NCI-H1092 treated with DMSO at 0.1 percent for 48 hours (cell line): ENCODE measurements at regions not wholly inside any gene's neighbourhood (a gene's known extent, or its start where the extent isn't known, plus 50 kb on each side); places are given as distances from the start of the nearest gene placed in this dataset.

Source experiments
- DNase-seq: peaks from one replicate; lab custom pipeline; 2025; lab: John Stamatoyannopoulos, UW

DNA sequence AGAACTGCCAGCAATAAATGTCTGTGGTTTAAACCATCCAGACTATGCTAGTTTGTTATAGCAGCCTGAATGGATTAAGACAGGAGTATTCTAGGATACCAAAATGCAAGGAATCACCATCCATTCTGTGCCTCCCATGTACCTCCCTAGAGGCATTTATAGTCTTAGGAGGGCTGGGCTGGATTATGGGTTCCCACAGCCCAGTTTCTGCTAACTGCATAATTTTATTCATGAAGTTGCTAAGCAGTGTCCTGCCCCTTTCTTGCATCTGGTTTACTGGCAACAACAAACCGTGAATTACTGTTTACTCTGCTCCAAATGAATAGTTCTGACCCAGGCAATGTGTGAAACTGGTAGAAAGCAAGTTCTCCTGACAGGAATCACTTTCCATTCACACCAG lies 67.1 kb upstream of the PRKX start:
- DNase-seq: no peak

DNA sequence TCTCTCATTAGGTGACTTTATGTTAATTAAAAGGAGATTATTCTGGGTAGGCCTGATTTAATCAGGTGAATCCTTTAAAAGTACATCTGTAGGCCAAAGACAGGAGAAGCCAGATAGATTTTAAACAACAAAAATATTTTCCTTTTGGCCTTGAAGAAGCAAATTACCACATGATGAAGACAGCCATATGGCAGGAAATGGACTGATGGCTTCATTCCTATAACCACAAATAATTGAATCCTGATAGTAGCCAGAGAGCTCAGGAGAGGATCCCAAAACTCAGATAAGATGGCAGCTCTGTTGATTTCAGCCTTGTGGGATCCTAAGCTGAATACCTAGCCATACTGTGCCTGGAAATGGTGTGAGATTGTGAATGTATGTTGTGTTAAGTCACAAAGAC lies 66.1 kb upstream of the PRKX start:
- no peak for DNase-seq

GRCh38 chrX:3777416-3777815 lies 64.0 kb upstream of the PRKX start:
- DNase-seq: no peak

- DNase-seq: no peak
These were observed 58.3 kb upstream of the PRKX start for GRCh38 chrX:3771766-3772165.

GRCh38 chrX:3768881-3769280 lies 55.4 kb upstream of the PRKX start:
- DNase-seq: no peak
